Urinary bladder (tissue), 3 donors: ENCODE measurements at regions not wholly inside any gene's neighbourhood (a gene's known extent, or its start where the extent isn't known, plus 50 kb on each side); places are given as distances from the start of the nearest gene placed in this dataset.

ENCODE experiments used
- DNase-seq: peaks from one replicate; pipeline ENCODE4 v3.0.0-alpha.2; 2015; ENCODE audit errors: extremely low spot score
- H3K27ac ChIP-seq: one replicate; pipeline ENCODE4 v1.5.1; 2013; ENCODE audit warnings: low read depth, mild to moderate bottlenecking, moderate library complexity
- H3K36me3 ChIP-seq: one replicate; pipeline ENCODE4 v1.6.1; 2013; ENCODE audit warnings: mild to moderate bottlenecking, moderate library complexity; ENCODE audit not compliant: insufficient read depth
- H3K4me1 ChIP-seq: one replicate; pipeline ENCODE4 v1.6.1; 2013; ENCODE audit warnings: mild to moderate bottlenecking, moderate library complexity; ENCODE audit not compliant: insufficient read depth
- H3K4me3 ChIP-seq: one replicate; pipeline ENCODE4 v1.5.1; 2013; ENCODE audit warnings: low read depth, low read length
- WGBS: extraction: QIAGEN DNeasy Blood & Tissue Kit; methylation state at CpG from one replicate; pipeline ENCODE4 v1.1.7; 2013; 5-methylcytosine and 5-hydroxymethylcytosine counted together
- donor health status: healthy with polysubstance abuse.
- donor health status: healthy.

DNA sequence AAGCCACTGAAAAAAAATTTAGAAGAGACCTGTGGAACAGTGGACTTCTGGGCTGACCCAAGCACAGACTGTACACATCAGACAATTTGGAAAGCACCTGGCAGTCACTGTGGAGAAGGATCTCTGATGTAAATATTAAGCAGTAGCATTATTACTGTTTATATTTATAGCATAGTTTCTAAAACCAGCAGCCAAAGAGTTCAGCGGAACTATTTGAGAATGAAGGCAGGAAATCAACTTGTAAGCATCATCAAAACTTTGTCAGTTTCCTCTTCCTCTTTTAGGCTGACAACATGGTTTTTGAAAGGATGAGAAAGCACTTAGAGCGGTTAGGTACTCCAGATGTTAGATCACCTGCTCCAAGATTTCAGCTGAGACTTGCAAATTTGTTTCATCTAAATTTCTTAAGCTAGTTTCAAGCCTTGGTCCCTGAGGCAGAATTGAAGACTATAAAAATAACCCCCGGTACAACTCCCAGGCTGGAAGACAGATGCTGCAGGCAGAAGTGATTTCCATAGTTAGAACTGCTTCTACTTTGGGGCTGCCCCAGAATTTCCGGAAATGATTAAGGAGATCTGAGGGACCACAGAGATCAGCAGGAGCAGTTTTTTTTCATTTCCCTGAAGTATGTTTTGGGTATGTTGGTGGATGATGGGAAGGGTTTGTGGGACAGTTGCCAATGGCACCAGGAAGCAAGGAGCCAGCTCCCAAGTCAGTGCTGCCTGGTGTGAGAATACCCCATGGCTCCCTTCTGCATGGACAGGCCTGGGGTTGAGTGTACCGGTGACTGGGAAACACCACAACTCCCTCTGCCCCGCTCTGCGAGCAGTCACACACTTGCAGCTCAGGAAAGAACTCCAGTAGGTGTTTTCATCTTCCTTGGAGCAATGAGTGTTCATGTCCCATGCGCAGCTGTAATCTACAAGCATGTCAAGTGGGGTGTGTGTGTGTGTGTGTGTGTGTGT lies 354.5 kb downstream of the NUAK1 start:
- H3K27ac ChIP-seq, result no peak overlapping the region
- no peak for DNase-seq
- no peaks in the 10 kb centered on the region for H3K4me1 ChIP-seq
- H3K4me3 ChIP-seq, result no peak overlapping the region
- no peaks in the 10 kb centered on the region for H3K36me3 ChIP-seq
- WGBS, result 62% methylated on average over 8 of the region's 8 CpGs

DNA sequence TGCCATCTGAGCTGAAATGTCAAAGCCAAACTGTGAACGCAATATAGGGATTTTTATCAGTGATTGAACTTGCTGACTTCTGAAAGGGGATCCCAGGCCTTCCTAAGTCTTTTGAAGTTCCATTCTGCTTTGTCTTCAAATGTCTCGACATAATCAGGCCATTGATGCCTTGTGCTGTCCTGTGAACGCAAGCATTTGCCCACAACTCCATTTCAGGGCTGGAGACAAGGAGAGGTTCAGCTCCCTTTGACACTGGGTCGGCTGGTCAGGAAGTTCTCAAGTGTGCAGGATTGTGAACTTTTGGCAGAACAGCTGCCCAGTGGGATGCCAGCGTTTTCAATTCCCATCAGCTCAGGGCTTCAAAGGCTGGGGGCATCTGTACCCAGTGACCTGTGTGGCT lies 345.3 kb downstream of the NUAK1 start:
- no peaks in the 10 kb centered on the region for H3K36me3 ChIP-seq
- no peak overlapping the region for H3K4me3 ChIP-seq
- WGBS, result 83% methylated on average over 5 of the region's 5 CpGs
- no peaks in the 10 kb centered on the region for H3K4me1 ChIP-seq
- H3K27ac ChIP-seq, result no peak overlapping the region
- no peak for DNase-seq

DNA sequence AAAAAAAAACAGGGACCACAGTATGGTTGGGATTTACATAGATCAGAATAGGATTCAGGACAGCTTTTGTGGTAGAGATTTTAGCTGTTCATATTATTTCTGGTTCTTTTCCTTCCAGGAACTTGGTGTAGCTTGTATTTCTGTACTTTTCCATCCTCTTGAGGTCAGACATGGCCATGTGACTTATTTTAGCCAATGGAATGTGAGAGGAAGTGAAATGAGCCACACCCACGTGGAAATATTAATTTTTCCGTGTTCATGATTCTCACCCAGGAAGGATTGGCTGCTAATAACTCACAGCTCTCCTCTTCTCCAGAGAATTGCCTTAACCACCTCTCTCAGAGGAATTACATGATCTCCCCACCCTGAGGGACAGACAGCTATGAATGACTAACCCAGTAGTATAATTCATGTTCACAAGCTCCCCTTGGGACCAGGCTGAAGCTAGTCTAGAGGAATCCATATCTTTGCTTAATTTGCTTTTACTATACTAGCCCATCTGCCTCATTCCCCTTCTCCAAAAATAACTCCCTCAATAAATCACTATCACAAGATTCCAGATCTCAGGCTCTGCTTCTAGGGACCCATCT lies 340.4 kb downstream of the NUAK1 start:
- Histone ChIP-seq H3K4me3 (no peak overlapping the region), H3K36me3 (no peaks in the 10 kb centered on the region), H3K27ac (no peak overlapping the region), H3K4me1 (no peaks in the 10 kb centered on the region)
- WGBS, result 81% methylated on average over 2 of the region's 2 CpGs
- no peak for DNase-seq

DNA sequence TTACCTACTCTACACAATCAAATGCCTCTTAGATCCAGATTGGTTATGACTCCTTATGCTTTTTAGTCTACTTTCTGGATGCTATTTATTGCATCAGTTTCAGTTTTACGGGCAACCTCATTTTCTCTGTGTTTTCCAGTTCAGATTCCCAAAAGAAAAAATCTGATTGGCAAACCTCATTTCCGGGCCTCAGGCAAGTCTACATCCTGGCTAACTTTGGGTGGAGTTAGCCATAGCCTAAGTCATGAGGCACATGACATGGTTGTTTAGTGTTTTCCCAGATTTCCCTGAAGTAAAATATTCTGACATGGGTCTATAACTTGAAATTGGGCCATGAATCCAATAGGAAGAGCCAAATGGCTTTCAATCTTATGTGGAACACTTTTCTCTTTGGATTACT lies 339.7 kb downstream of the NUAK1 start:
- no peaks in the 10 kb centered on the region for H3K4me1 ChIP-seq
- no peak overlapping the region for H3K27ac ChIP-seq
- DNase-seq, result no peak
- no peaks in the 10 kb centered on the region for H3K36me3 ChIP-seq
- 96% methylated on average over 2 of the region's 2 CpGs for WGBS
- H3K4me3 ChIP-seq, result no peak overlapping the region

DNA sequence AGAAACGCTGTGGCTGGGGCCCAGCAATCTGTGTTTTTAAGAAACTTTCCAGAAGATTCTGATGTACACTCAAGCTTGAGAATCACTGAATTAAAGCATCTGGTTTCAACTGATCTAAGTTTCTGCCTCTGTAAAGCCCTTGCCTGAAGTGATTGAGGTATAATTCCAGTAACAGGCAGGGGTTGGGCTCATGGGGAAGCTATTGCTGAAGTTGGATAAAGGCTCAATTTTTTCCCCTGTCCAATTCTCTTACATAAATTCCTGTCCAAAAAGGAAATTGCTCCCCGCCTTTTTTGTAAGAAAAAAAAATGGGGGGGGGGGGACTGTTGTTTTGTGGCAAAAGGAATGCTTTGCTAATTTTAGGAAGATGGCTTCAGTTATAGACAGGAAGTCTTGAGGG lies 337.4 kb downstream of the NUAK1 start:
- H3K4me3 ChIP-seq, result no peak overlapping the region
- no peaks in the 10 kb centered on the region for H3K4me1 ChIP-seq
- DNase-seq, result no peak
- no peak overlapping the region for H3K27ac ChIP-seq
- WGBS, result 78% methylated on average over 2 of the region's 2 CpGs
- no peaks in the 10 kb centered on the region for H3K36me3 ChIP-seq

DNA sequence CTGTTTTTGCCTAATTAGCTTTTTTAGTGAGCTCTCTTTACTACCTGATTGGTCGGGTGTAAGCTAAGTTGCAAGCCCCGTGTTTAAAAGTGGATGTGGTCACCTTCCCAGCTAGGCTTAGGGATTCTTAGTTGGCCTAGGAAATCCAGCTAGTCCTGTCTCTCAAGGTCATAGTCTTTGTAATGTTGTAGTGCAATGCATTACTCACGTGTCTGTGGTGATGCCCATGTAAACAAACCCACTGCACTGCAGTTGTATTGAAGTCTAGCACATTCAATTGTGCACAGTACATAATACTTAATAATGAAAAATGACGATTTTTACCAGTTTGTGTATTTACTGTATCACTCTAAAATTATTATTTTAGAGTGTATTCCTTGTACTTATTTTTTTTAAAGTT lies 335.5 kb downstream of the NUAK1 start:
- Histone ChIP-seq H3K36me3 (no peaks in the 10 kb centered on the region), H3K27ac (no peak overlapping the region), H3K4me3 (no peak overlapping the region), H3K4me1 (no peaks in the 10 kb centered on the region)
- WGBS, result 76% methylated on average over 4 of the region's 4 CpGs
- DNase-seq, result no peak

DNA sequence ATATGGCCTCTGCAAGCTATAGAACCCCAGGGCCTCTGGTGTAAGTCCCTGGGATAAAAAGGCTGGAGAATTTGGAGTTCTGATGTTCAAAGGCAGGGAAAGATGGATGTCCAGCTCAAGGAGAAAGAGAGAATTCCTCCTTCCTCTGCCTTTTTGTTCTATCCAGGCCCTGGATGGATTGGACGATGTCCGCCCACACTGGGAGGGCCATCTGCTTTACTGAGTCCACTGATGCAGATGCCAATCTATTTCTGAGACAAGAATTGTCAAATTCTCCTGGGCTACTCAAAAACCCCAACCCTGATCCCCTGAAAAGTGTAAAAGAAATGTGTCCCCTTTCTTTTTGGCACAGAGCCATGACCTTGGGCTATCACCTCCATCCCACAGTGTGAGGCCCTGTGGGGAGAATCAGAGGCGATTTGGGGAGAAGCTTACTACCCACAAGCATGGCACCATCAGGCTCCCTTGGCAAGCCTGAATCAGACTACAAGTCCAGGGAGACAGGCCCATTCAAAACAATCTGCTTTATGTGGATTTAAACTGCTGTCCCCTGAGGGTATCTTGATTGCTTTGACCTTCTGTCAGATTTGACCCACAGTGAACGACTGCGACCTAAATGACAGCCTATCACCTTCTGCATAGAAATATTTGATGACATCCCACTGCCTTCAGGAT lies 334.0 kb downstream of the NUAK1 start:
- 82% methylated on average over 5 of the region's 5 CpGs for WGBS
- no peak for DNase-seq
- H3K4me1 ChIP-seq, result no peaks in the 10 kb centered on the region
- no peaks in the 10 kb centered on the region for H3K36me3 ChIP-seq
- no peak overlapping the region for H3K4me3 ChIP-seq
- no peak overlapping the region for H3K27ac ChIP-seq

DNA sequence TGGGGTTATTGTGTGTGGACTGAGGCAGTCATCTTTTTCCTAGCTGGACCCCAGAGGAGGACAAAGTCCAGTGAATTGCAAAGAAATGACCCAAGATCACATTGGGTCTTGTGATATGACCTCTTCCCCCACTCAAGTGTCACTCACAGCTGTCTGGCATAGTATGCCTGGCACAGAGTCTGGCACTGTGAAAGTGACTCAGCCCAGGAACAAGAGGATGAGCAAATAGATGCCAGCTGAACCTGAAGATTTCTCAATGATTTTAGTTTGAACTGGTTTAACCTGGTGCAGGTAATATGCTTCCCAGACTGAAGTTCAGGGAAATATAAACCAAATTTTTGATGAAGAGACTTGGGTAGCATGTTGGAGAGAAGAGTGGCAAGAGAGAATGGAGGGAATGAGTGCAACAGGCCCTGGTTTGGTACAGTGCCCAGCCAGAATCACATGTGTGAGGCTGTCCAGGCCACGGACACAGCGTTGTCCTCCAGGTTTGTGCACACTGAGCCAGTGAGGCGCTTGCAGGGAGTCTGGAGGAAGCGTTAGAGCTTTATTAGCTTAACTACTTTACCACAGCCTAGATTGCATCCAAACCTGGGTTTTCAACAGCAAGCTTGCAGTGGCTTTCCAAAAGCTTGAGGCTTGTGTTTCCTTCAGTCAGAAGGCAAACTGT lies 332.9 kb downstream of the NUAK1 start:
- no peak for DNase-seq
- WGBS, result 84% methylated on average over 4 of the region's 4 CpGs
- Histone ChIP-seq H3K4me1 (no peaks in the 10 kb centered on the region), H3K36me3 (no peaks in the 10 kb centered on the region), H3K27ac (no peak overlapping the region), H3K4me3 (no peak overlapping the region)

DNA sequence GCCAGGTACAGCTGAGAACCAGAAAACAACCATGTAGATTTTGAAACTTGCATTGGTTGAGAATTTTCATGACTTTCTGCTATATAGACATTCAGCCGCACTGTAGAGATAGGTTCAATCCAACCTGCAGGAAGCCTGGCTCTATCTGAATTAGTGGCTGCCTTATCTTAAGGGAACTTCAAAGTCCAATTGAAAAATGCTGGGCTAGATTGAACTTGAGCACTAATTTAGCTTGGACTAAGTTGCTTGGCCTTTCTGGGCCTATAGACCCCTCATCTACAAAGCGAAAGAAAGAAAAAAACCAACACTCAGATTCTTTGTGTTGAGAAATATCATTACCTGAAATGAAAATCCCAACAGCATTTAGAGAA lies 332.4 kb downstream of the NUAK1 start:
- no peak overlapping the region for H3K27ac ChIP-seq
- 98% methylated on average over 2 of the region's 2 CpGs for WGBS
- no peak for DNase-seq
- H3K4me1 ChIP-seq, result no peaks in the 10 kb centered on the region
- H3K4me3 ChIP-seq, result no peak overlapping the region
- H3K36me3 ChIP-seq, result no peaks in the 10 kb centered on the region

DNA sequence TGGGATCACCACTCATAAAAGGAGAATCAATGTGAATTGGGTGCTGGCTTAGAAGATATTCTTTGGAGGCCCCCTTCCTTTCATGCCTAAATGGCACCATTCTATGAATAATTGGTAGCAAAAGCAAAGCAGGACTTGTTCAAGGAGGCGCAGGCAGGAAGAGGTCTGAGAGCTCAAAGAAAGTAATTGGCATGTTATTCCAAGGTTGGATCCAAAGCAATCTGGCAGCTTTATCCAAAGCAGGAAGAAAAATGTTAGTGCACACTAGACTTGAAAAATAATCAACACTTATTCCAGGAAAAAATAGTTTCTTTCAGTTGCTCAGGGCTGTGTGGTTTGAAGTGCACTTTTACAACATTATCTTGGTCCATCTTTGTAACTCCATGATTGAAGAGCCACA lies 326.4 kb downstream of the NUAK1 start:
- no peak overlapping the region for H3K27ac ChIP-seq
- H3K36me3 ChIP-seq, result no peaks in the 10 kb centered on the region
- 84% methylated on average over 1 of the region's 1 CpG for WGBS
- H3K4me3 ChIP-seq, result no peak overlapping the region
- DNase-seq, result no peak
- no peaks in the 10 kb centered on the region for H3K4me1 ChIP-seq

DNA sequence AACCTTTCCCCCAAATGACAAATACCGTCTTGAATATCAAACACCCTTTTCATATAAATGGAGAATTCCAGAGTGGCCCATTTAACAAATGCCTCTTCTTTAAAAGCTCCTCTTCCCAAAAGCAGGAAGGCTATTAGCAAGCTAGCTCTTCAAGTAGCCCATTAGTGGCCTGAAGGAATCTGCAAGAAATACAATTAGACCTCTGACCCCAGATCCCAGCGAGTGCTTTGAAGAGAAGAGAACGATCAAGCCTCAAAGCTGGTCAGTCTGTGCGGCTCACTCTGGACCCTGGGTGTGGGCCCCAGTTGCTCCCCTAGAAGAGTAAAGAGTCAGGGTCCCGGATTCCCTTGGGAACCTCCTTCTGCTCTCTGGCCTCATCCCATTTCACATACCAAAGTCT lies 325.6 kb downstream of the NUAK1 start:
- H3K36me3 ChIP-seq, result no peaks in the 10 kb centered on the region
- WGBS, result 82% methylated on average over 5 of the region's 5 CpGs
- no peaks in the 10 kb centered on the region for H3K4me1 ChIP-seq
- DNase-seq, result no peak
- H3K4me3 ChIP-seq, result no peak overlapping the region
- no peak overlapping the region for H3K27ac ChIP-seq

DNA sequence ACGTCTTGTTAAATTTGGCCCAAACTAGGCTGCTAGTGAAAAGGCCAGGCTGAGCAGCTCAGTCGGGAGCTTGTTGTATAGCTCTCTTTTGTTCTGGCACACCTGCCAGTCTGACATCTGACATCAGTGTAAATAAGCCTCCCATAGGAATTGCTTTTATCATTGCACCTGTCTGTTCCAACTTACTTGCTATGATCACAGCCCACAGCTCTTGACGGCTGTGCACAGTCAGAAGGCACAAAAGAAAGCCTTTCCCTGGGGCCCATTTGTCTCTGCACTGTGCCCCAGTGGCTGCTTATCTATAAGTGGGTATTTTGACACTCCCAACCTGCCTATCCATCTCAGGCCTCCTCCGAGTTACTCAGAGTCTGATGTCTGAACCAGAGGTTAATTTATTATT lies 324.5 kb downstream of the NUAK1 start:
- H3K27ac ChIP-seq, result no peak overlapping the region
- no peak overlapping the region for H3K4me3 ChIP-seq
- WGBS, result 88% methylated on average over 4 of the region's 4 CpGs
- no peaks in the 10 kb centered on the region for H3K36me3 ChIP-seq
- DNase-seq, result no peak
- no peaks in the 10 kb centered on the region for H3K4me1 ChIP-seq

DNA sequence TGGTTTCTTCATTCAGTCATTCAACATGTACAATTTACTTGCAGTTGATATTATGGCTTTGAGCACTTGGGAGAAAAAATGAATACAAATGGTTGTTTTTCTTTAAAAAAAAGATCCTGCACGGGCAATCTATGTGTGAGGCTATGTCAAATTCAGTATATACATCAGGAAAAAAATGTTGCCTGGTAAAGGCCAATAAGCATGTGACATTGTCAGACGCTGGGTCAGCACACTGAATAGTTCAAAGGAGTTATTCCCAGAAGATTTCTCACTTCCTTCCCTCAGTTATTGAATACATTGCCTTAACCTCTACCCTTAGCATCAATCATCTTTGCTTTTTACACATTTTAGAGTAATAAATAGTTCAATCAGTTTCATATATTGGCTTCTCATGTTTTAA lies 319.2 kb downstream of the NUAK1 start:
- no peaks in the 10 kb centered on the region for H3K36me3 ChIP-seq
- DNase-seq, result no peak
- no peaks in the 10 kb centered on the region for H3K4me1 ChIP-seq
- H3K27ac ChIP-seq, result no peak overlapping the region
- H3K4me3 ChIP-seq, result no peak overlapping the region
- 85% methylated on average over 2 of the region's 2 CpGs for WGBS
